Naive thymus-derived CD8-positive, alpha-beta T cell (primary cell): ENCODE measurements at regions not wholly inside any gene's neighbourhood (a gene's known extent, or its start where the extent isn't known, plus 50 kb on each side); places are given as distances from the start of the nearest gene placed in this dataset.
"Not testable (repeated sequence)": the region's sequence is repeated elsewhere in the genome, so short reads cannot be mapped to it uniquely, and the experiment has no call there.

Experiments used
- ATAC-seq, 2 donors: fragments of 150-1000 bp; cut with Tn5 transposase in 1 of 2; sonication (Bioruptor Pico), chemical (Tn5 transposase) in 1 of 2; 1 replicate in 1 of 2; 2 replicates in 1 of 2; pipeline ENCODE4 v1.10.0; 2021; ENCODE audit warnings: mild to moderate bottlenecking in 2 of 2, moderate library complexity in 2 of 2
- POLR2A ChIA-PET: fragments of 350-600 bp; sonication (Branson Sonifier 250); formaldehyde crosslinking; loops from one replicate; lab custom pipeline; 2021; ENCODE audit warnings: antibody characterized with exemption; lab: Charles Lee
- DNase-seq, 10 donors: peaks; one replicate each; pipeline versions ENCODE4 v3.0.0 to v3.0.0-alpha.2; 2020 to 2022
- H3K27ac Mint-ChIP-seq, 10 donors: one replicate each; pipeline ENCODE4 v1.8.0; 2020 to 2022; ENCODE audit warnings: mild to moderate bottlenecking in 10 of 10, mixed read lengths in 10 of 10, moderate library complexity in 4 of 10, inconsistent platforms in 1 of 10
- H3K27me3 Mint-ChIP-seq, 5 donors: one replicate each; pipeline ENCODE4 v1.8.0; 2021 to 2022; ENCODE audit warnings: mixed read lengths in 5 of 5
- H3K36me3 Mint-ChIP-seq, 3 donors: one replicate each; pipeline ENCODE4 v1.8.0; 2020 to 2022; ENCODE audit warnings: mixed read lengths in 3 of 3, mild to moderate bottlenecking in 2 of 3, inconsistent platforms in 1 of 3
- H3K4me1 Mint-ChIP-seq, 4 donors: one replicate each; pipeline ENCODE4 v1.8.0; 2021 to 2022; ENCODE audit warnings: mixed read lengths in 4 of 4
- H3K4me3 Mint-ChIP-seq, 10 donors: one replicate each; pipeline ENCODE4 v1.8.0; 2020 to 2022; ENCODE audit warnings: mild to moderate bottlenecking in 10 of 10, mixed read lengths in 10 of 10, moderate library complexity in 6 of 10, inconsistent platforms in 1 of 10
- H3K9me3 Mint-ChIP-seq, 9 donors: one replicate each; pipeline ENCODE4 v1.8.0; 2020 to 2022; ENCODE audit warnings: mixed read lengths in 9 of 9, mild to moderate bottlenecking in 3 of 9, inconsistent platforms in 1 of 9, moderate library complexity in 1 of 9

GRCh38 chr2:156937430-156937829, 320.1 kb upstream of the GALNT5 start:
- Mint-ChIP-seq H3K36me3 (no peaks in the 10 kb centered on the region), H3K27me3 (peaks cover 0 to 1% (median 0%) of the 10 kb centered on the region in 5 donors), H3K27ac (no peak overlapping the region), H3K4me1 (no peaks in the 10 kb centered on the region), H3K9me3 (no peaks in the 10 kb centered on the region), H3K4me3 (no peak overlapping the region)
- POLR2A ChIA-PET: no interaction called here
- DNase-seq: no peak
- no peak for ATAC-seq

GRCh38 chr2:156944871-156945270, 312.6 kb upstream of the GALNT5 start:
- Mint-ChIP-seq H3K27me3 (peaks cover 0 to 1% (median 0%) of the 10 kb centered on the region in 5 donors), H3K9me3 (peaks cover 0 to 5% (median 0%) of the 10 kb centered on the region in 9 donors), H3K4me1 (no peaks in the 10 kb centered on the region)

GRCh38 chr2:156947261-156947660, 310.2 kb upstream of the GALNT5 start:
- H3K4me1 Mint-ChIP-seq: no peaks in the 10 kb centered on the region
- no peak for ATAC-seq
- no peak for DNase-seq
- no peak overlapping the region for H3K27ac Mint-ChIP-seq
- no peaks in the 10 kb centered on the region for H3K27me3 Mint-ChIP-seq
- H3K36me3 Mint-ChIP-seq: peaks cover 0 to 2% (median 0%) of the 10 kb centered on the region in 3 donors
- peaks cover 0 to 17% (median 9%) of the 10 kb centered on the region in 9 donors for H3K9me3 Mint-ChIP-seq
- POLR2A ChIA-PET: no interaction called here
- H3K4me3 Mint-ChIP-seq: no peak overlapping the region

More at GRCh38 chr2:156944871-156945270, 312.6 kb upstream of the GALNT5 start:
- no peaks in the 10 kb centered on the region for H3K36me3 Mint-ChIP-seq
- POLR2A ChIA-PET: no interaction called here
- no peak overlapping the region for H3K4me3 Mint-ChIP-seq
- ATAC-seq (no peak), DNase-seq (no peak)
- no peak overlapping the region for H3K27ac Mint-ChIP-seq

GRCh38 chr2:156955701-156956100, 301.8 kb upstream of the GALNT5 start:
- no peak for ATAC-seq
- POLR2A ChIA-PET: no interaction called here

GRCh38 chr2:156956161-156956560, 301.3 kb upstream of the GALNT5 start:
- no peaks in the 10 kb centered on the region for H3K4me1 Mint-ChIP-seq
- peaks cover 2 to 27% (median 12%) of the 10 kb centered on the region in 9 donors for H3K9me3 Mint-ChIP-seq
- H3K27ac Mint-ChIP-seq: no peak overlapping the region
- H3K4me3 Mint-ChIP-seq: no peak overlapping the region
- no peaks in the 10 kb centered on the region for H3K27me3 Mint-ChIP-seq
- H3K36me3 Mint-ChIP-seq: no peaks in the 10 kb centered on the region
- no peak for ATAC-seq
- POLR2A ChIA-PET: no interaction called here
- DNase-seq: no peak

More at GRCh38 chr2:156955701-156956100, 301.8 kb upstream of the GALNT5 start:
- peaks cover 0 to 2% (median 0%) of the 10 kb centered on the region in 3 donors for H3K36me3 Mint-ChIP-seq
- peaks cover 2 to 28% (median 12%) of the 10 kb centered on the region in 9 donors for H3K9me3 Mint-ChIP-seq
- no peak for DNase-seq
- H3K4me1 Mint-ChIP-seq: no peaks in the 10 kb centered on the region
- H3K27ac Mint-ChIP-seq: no peak overlapping the region
- H3K27me3 Mint-ChIP-seq: no peaks in the 10 kb centered on the region
- no peak overlapping the region for H3K4me3 Mint-ChIP-seq

GRCh38 chr2:156958374-156958773, 299.1 kb upstream of the GALNT5 start:
- no peaks in the 10 kb centered on the region for H3K27me3 Mint-ChIP-seq
- ATAC-seq (no peak), DNase-seq (no peak)
- POLR2A ChIA-PET: no interaction called here
- no peaks in the 10 kb centered on the region for H3K36me3 Mint-ChIP-seq
- peaks cover 0 to 23% (median 6%) of the 10 kb centered on the region in 9 donors for H3K9me3 Mint-ChIP-seq
- H3K27ac Mint-ChIP-seq: no peak overlapping the region
- no peaks in the 10 kb centered on the region for H3K4me1 Mint-ChIP-seq
- no peak overlapping the region for H3K4me3 Mint-ChIP-seq

- H3K4me3 Mint-ChIP-seq: no peak overlapping the region
- ATAC-seq (no peak), DNase-seq (no peak)
- H3K27me3 Mint-ChIP-seq: no peaks in the 10 kb centered on the region
- H3K27ac Mint-ChIP-seq: no peak overlapping the region
- H3K9me3 Mint-ChIP-seq: peaks cover 0 to 23% (median 6%) of the 10 kb centered on the region in 9 donors
- POLR2A ChIA-PET: no interaction called here
- H3K36me3 Mint-ChIP-seq: no peaks in the 10 kb centered on the region
- no peaks in the 10 kb centered on the region for H3K4me1 Mint-ChIP-seq
Observed at GRCh38 chr2:156959481-156959880, 298.0 kb upstream of the GALNT5 start.

- POLR2A ChIA-PET: no interaction called here
- DNase-seq (no peak), ATAC-seq (no peak)
- no peaks in the 10 kb centered on the region for H3K36me3 Mint-ChIP-seq
- H3K4me3 Mint-ChIP-seq: no peak overlapping the region
- H3K27me3 Mint-ChIP-seq: peaks cover 0 to 13% (median 4%) of the 10 kb centered on the region in 5 donors
- peaks cover 0 to 7% (median 0%) of the 10 kb centered on the region in 9 donors for H3K9me3 Mint-ChIP-seq
- no peak overlapping the region for H3K27ac Mint-ChIP-seq
- H3K4me1 Mint-ChIP-seq: no peaks in the 10 kb centered on the region
Observed at GRCh38 chr2:156982615-156983014, 274.9 kb upstream of the GALNT5 start.

- Mint-ChIP-seq H3K27ac (no peak overlapping the region), H3K9me3 (peaks cover 0 to 1% (median 0%) of the 10 kb centered on the region in 9 donors), H3K36me3 (no peaks in the 10 kb centered on the region), H3K4me3 (no peak overlapping the region), H3K27me3 (peaks cover 0 to 10% (median 4%) of the 10 kb centered on the region in 5 donors), H3K4me1 (no peaks in the 10 kb centered on the region)
- POLR2A ChIA-PET: no interaction called here
- ATAC-seq: no peak
- no peak for DNase-seq
Observed at GRCh38 chr2:156986339-156986988, 271.0 kb upstream of the GALNT5 start.

GRCh38 chr2:156999661-157000060, 257.8 kb upstream of the GALNT5 start:
- Mint-ChIP-seq H3K9me3 (peaks cover 0 to 16% (median 0%) of the 10 kb centered on the region in 9 donors), H3K4me3 (no peak overlapping the region), H3K27me3 (no peaks in the 10 kb centered on the region), H3K4me1 (no peaks in the 10 kb centered on the region), H3K27ac (no peak overlapping the region), H3K36me3 (no peaks in the 10 kb centered on the region)
- DNase-seq (no peak), ATAC-seq (no peak)
- POLR2A ChIA-PET: no interaction called here

- DNase-seq (no peak), ATAC-seq (no peak)
- no peaks in the 10 kb centered on the region for H3K27me3 Mint-ChIP-seq
- H3K27ac Mint-ChIP-seq: no peak overlapping the region
- H3K36me3 Mint-ChIP-seq: no peaks in the 10 kb centered on the region
- H3K4me1 Mint-ChIP-seq: no peaks in the 10 kb centered on the region
- H3K4me3 Mint-ChIP-seq: no peak overlapping the region
- POLR2A ChIA-PET: no interaction called here
- H3K9me3 Mint-ChIP-seq: peaks cover 0 to 6% (median 0%) of the 10 kb centered on the region in 9 donors
Observed at GRCh38 chr2:157004789-157005188, 252.7 kb upstream of the GALNT5 start.

GRCh38 chr2:157015015-157015575, 242.4 kb upstream of the GALNT5 start:
- no peak overlapping the region for H3K27ac Mint-ChIP-seq
- H3K4me3 Mint-ChIP-seq: no peak overlapping the region
- no peak for ATAC-seq
- no peaks in the 10 kb centered on the region for H3K36me3 Mint-ChIP-seq
- no peaks in the 10 kb centered on the region for H3K27me3 Mint-ChIP-seq
- peaks cover 0 to 10% (median 0%) of the 10 kb centered on the region in 9 donors for H3K9me3 Mint-ChIP-seq
- DNase-seq: no peak
- POLR2A ChIA-PET: no interaction called here
- no peaks in the 10 kb centered on the region for H3K4me1 Mint-ChIP-seq

- ATAC-seq, POLR2A ChIA-PET, H3K27me3 Mint-ChIP-seq, H3K4me3 Mint-ChIP-seq, H3K27ac Mint-ChIP-seq, H3K36me3 Mint-ChIP-seq, H3K4me1 Mint-ChIP-seq, H3K9me3 Mint-ChIP-seq, DNase-seq: not testable (repeated sequence)
Observed at GRCh38 chr2:157023264-157023663, 234.2 kb upstream of the GALNT5 start.
